Neural crest cell (in vitro differentiated cells): ENCODE measurements at regions not wholly inside any gene's neighbourhood (a gene's known extent, or its start where the extent isn't known, plus 50 kb on each side); places are given as distances from the start of the nearest gene placed in this dataset.

Source experiments
- DNase-seq: peaks from one replicate; pipeline ENCODE4 v3.0.0; 2021; ENCODE audit warnings: low read depth, mixed read lengths, low spot score
- H3K27ac Mint-ChIP-seq: one replicate; pipeline ENCODE4 v1.8.0; 2021; ENCODE audit warnings: mild to moderate bottlenecking, mixed read lengths; ENCODE audit not compliant: unreplicated experiment
- H3K27me3 Mint-ChIP-seq: 2 replicates; pipeline ENCODE4 v1.8.0; 2021; ENCODE audit warnings: low read depth, mild to moderate bottlenecking, mixed read lengths
- H3K36me3 Mint-ChIP-seq: 2 replicates; pipeline ENCODE4 v1.8.0; 2021; ENCODE audit warnings: low read depth, mild to moderate bottlenecking, mixed read lengths
- H3K4me1 Mint-ChIP-seq: 2 replicates; pipeline ENCODE4 v1.8.0; 2021; ENCODE audit warnings: mixed read lengths
- H3K4me3 Mint-ChIP-seq: one replicate; pipeline ENCODE4 v1.8.0; 2021; ENCODE audit warnings: mild to moderate bottlenecking, mixed read lengths
- H3K9me3 Mint-ChIP-seq: 2 replicates; pipeline ENCODE4 v1.8.0; 2021; ENCODE audit warnings: mixed read lengths
- CTCF ChIP-seq: fragments of 200-600 bp; sonication (generic); conservative IDR thresholded peaks from 2 replicates; pipeline ENCODE4 v1.5.0; 2021; ENCODE audit warnings: antibody characterized with exemption, mild to moderate bottlenecking

GRCh38 chr1:168474322-168474721 lies 69.5 kb downstream of the XCL2 start:
- Mint-ChIP-seq H3K9me3 (peaks cover 25% of the 10 kb centered on the region), H3K36me3 (peaks cover 16% of the 10 kb centered on the region), H3K27me3 (no peaks in the 10 kb centered on the region), H3K27ac (no peak overlapping the region), H3K4me3 (no peak overlapping the region), H3K4me1 (peaks cover 9% of the 10 kb centered on the region)
- no peak for DNase-seq
- TF ChIP-seq CTCF = no peak

GRCh38 chr1:168473126-168473525 lies 70.7 kb downstream of the XCL2 start:
- DNase-seq = no peak
- no peak overlapping the region for H3K4me3 Mint-ChIP-seq
- peaks cover 25% of the 10 kb centered on the region for H3K9me3 Mint-ChIP-seq
- no peak for TF ChIP-seq CTCF
- H3K4me1 Mint-ChIP-seq = peaks cover 9% of the 10 kb centered on the region
- no peaks in the 10 kb centered on the region for H3K27me3 Mint-ChIP-seq
- H3K36me3 Mint-ChIP-seq = peaks cover 16% of the 10 kb centered on the region
- H3K27ac Mint-ChIP-seq = no peak overlapping the region

- peaks cover 16% of the 10 kb centered on the region for H3K36me3 Mint-ChIP-seq
- H3K9me3 Mint-ChIP-seq = peaks cover 25% of the 10 kb centered on the region
- H3K27ac Mint-ChIP-seq = no peak overlapping the region
- peak overlapping the region; percentile 35 for H3K4me3 Mint-ChIP-seq
- no peak for TF ChIP-seq CTCF
- peaks cover 9% of the 10 kb centered on the region for H3K4me1 Mint-ChIP-seq
- no peaks in the 10 kb centered on the region for H3K27me3 Mint-ChIP-seq
- DNase-seq = no peak
Observed at GRCh38 chr1:168472223-168472622, 71.6 kb downstream of the XCL2 start.

- Mint-ChIP-seq H3K36me3 (peaks cover 11% of the 10 kb centered on the region), H3K27ac (no peak overlapping the region)
- no peak for TF ChIP-seq CTCF
Observed at GRCh38 chr1:168470901-168471431, 72.8 kb downstream of the XCL2 start.

GRCh38 chr1:168469690-168470089 lies 74.1 kb downstream of the XCL2 start:
- H3K9me3 Mint-ChIP-seq = peaks cover 14% of the 10 kb centered on the region
- DNase-seq = no peak
- no peaks in the 10 kb centered on the region for H3K27me3 Mint-ChIP-seq
- peaks cover 5% of the 10 kb centered on the region for H3K36me3 Mint-ChIP-seq
- no peak overlapping the region for H3K4me3 Mint-ChIP-seq
- no peaks in the 10 kb centered on the region for H3K4me1 Mint-ChIP-seq
- no peak for TF ChIP-seq CTCF
- H3K27ac Mint-ChIP-seq = no peak overlapping the region

More at GRCh38 chr1:168470901-168471431, 72.8 kb downstream of the XCL2 start:
- Mint-ChIP-seq H3K4me1 (no peaks in the 10 kb centered on the region), H3K4me3 (no peak overlapping the region), H3K9me3 (peaks cover 20% of the 10 kb centered on the region), H3K27me3 (no peaks in the 10 kb centered on the region)
- no peak for DNase-seq
